ENCODE measurements at regions not wholly inside any gene's neighbourhood (a gene's known extent, or its start where the extent isn't known, plus 50 kb on each side); places are given as distances from the start of the nearest gene placed in this dataset.

- H3K9me3 Mint-ChIP-seq (ENCODE audit: unreplicated experiment): peaks cover 7% of the 10 kb centered on the region
- no TSS peak for BruUV-seq (replicated peaks)
- TF ChIP-seq CTCF (IDR thresholded peaks at IDR 0.05; ENCODE audit: unreplicated experiment): no peak
- no peaks in the 10 kb centered on the region for H3K36me3 Mint-ChIP-seq (ENCODE audit: insufficient read depth, unreplicated experiment)
- ChIA-PET CTCF (interaction anchor here (0.5 to 0.7 kb wide), 2 partner anchors 17 to 66 kb away, joined by 3 read pairs; no protein-coding TSS in a partner anchor), POLR2A (interaction anchor here (0.7 kb wide), 1 partner anchor 586 kb away, joined by 3 read pairs; no protein-coding TSS in a partner anchor)
- intact Hi-C loops (cut with micrococcal nuclease): no loop called here
- no peaks in the 10 kb centered on the region for H3K4me1 Mint-ChIP-seq (ENCODE audit: insufficient read depth, unreplicated experiment)
- H3K27ac Mint-ChIP-seq (ENCODE audit: low read depth, unreplicated experiment): no peak overlapping the region
- no peaks in the 10 kb centered on the region for H3K27me3 Mint-ChIP-seq (ENCODE audit: insufficient read depth, unreplicated experiment)
- DNase-seq (ENCODE audit: unreplicated experiment): no peak
- H3K4me3 Mint-ChIP-seq (ENCODE audit: unreplicated experiment): no peak overlapping the region
Observed at GRCh38 chr15:95724908-95725633, 605.4 kb upstream of the NR2F2 start.

GRCh38 chr15:95726891-95727290 is 603.6 kb upstream of the NR2F2 start:
- POLR2A ChIA-PET: no interaction called here
- CTCF ChIA-PET: no interaction called here
- no peaks in the 10 kb centered on the region for H3K27me3 Mint-ChIP-seq (ENCODE audit: insufficient read depth, unreplicated experiment)
- peaks cover 7% of the 10 kb centered on the region for H3K9me3 Mint-ChIP-seq (ENCODE audit: unreplicated experiment)
- intact Hi-C loops (cut with micrococcal nuclease): no loop called here
- no peak for TF ChIP-seq CTCF (IDR thresholded peaks at IDR 0.05; ENCODE audit: unreplicated experiment)
- DNase-seq (ENCODE audit: unreplicated experiment): no peak
- no peak overlapping the region for H3K27ac Mint-ChIP-seq (ENCODE audit: low read depth, unreplicated experiment)
- BruUV-seq (replicated peaks): no TSS peak
- no peaks in the 10 kb centered on the region for H3K36me3 Mint-ChIP-seq (ENCODE audit: insufficient read depth, unreplicated experiment)
- no peaks in the 10 kb centered on the region for H3K4me1 Mint-ChIP-seq (ENCODE audit: insufficient read depth, unreplicated experiment)
- no peak overlapping the region for H3K4me3 Mint-ChIP-seq (ENCODE audit: unreplicated experiment)

- CTCF ChIA-PET: interaction anchor here (0.5 kb wide), 1 partner anchor 16 kb away, joined by 3 read pairs; no protein-coding TSS in a partner anchor
- no peak overlapping the region for H3K4me3 Mint-ChIP-seq (ENCODE audit: unreplicated experiment)
- TF ChIP-seq CTCF (IDR thresholded peaks at IDR 0.05; ENCODE audit: unreplicated experiment): no peak
- peaks cover 6% of the 10 kb centered on the region for H3K9me3 Mint-ChIP-seq (ENCODE audit: unreplicated experiment)
- intact Hi-C loops (cut with micrococcal nuclease): no loop called here
- H3K27ac Mint-ChIP-seq (ENCODE audit: low read depth, unreplicated experiment): no peak overlapping the region
- H3K36me3 Mint-ChIP-seq (ENCODE audit: insufficient read depth, unreplicated experiment): no peaks in the 10 kb centered on the region
- BruUV-seq (replicated peaks): no TSS peak
- no peak for DNase-seq (ENCODE audit: unreplicated experiment)
- POLR2A ChIA-PET: no interaction called here
- no peaks in the 10 kb centered on the region for H3K27me3 Mint-ChIP-seq (ENCODE audit: insufficient read depth, unreplicated experiment)
- peaks cover 7% of the 10 kb centered on the region for H3K4me1 Mint-ChIP-seq (ENCODE audit: insufficient read depth, unreplicated experiment)
Observed at GRCh38 chr15:95733931-95734330, 596.6 kb upstream of the NR2F2 start.

GRCh38 chr15:95734422-95735316 is 595.8 kb upstream of the NR2F2 start:
- Mint-ChIP-seq H3K36me3 (ENCODE audit: insufficient read depth, unreplicated experiment) (no peaks in the 10 kb centered on the region), H3K27ac (ENCODE audit: low read depth, unreplicated experiment) (no peak overlapping the region), H3K9me3 (ENCODE audit: unreplicated experiment) (peaks cover 6% of the 10 kb centered on the region), H3K4me3 (ENCODE audit: unreplicated experiment) (no peak overlapping the region), H3K4me1 (ENCODE audit: insufficient read depth, unreplicated experiment) (peaks cover 7% of the 10 kb centered on the region), H3K27me3 (ENCODE audit: insufficient read depth, unreplicated experiment) (no peaks in the 10 kb centered on the region)
- no TSS peak for BruUV-seq (replicated peaks)
- intact Hi-C loops (cut with micrococcal nuclease): no loop called here
- ChIA-PET CTCF (no interaction called here), POLR2A (interaction anchor here (0.7 kb wide), 1 partner anchor 106 kb away, joined by 3 read pairs; no protein-coding TSS in a partner anchor)
- TF ChIP-seq CTCF (IDR thresholded peaks at IDR 0.05; ENCODE audit: unreplicated experiment): no peak
- DNase-seq (ENCODE audit: unreplicated experiment): peak; percentile 4

Measured in MCF 10A (cell line).